ENCODE measurements at regions not wholly inside any gene's neighbourhood (a gene's known extent, or its start where the extent isn't known, plus 50 kb on each side); places are given as distances from the start of the nearest gene placed in this dataset.

DNA sequence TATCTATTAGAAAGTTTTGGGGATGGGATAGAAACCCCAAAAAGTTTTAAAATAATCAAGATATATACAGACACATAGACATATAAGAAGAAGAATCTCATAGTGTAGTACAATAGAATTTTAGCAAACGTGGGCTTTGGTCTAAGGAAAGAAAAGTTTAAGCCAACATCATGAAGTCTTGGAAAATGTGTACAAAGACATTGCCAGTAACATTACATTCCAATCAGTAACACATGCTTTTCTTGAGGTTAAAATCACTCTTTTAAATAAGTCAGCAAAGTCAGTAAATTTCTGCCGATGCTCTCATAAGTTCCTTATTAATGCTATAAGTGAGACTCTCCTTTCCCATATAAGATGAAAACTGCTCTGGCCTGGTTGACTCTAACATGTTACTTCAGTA, 201.1 kb upstream of the LRIG3 start (continued):
- TF ChIP-seq, protein P1, sequence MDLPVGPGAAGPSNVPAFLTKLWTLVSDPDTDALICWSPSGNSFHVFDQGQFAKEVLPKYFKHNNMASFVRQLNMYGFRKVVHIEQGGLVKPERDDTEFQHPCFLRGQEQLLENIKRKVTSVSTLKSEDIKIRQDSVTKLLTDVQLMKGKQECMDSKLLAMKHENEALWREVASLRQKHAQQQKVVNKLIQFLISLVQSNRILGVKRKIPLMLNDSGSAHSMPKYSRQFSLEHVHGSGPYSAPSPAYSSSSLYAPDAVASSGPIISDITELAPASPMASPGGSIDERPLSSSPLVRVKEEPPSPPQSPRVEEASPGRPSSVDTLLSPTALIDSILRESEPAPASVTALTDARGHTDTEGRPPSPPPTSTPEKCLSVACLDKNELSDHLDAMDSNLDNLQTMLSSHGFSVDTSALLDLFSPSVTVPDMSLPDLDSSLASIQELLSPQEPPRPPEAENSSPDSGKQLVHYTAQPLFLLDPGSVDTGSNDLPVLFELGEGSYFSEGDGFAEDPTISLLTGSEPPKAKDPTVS (IDR thresholded peaks at IDR 0.05; ENCODE audit: low read depth, low read length) = no peak
- no peak for TF ChIP-seq SPI1 (IDR thresholded peaks at IDR 0.05; ENCODE audit: borderline replicate concordance, insufficient read depth, low read depth, low read length)
- TF ChIP-seq SMARCA5 (IDR thresholded peaks at IDR 0.05) = no peak

DNA sequence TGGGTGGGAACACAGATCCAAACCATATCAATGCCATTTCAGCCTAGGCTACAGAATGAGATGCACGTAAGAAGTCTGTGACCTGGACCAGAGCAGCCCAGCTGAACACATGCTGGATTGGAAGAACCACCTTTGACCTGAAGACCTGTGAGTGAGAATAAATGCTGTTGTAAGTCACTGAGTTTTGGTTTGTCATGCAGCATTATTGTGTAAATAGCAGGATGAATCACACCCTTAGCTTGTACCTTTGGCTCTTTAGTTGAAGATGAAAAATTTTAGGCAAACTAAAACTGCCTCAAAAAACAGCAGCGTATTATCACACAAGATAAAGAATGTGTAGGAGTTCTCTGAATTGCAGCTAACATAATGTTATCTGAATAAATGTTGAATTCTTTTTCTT, 199.4 kb upstream of the LRIG3 start:
- no peaks in the 10 kb centered on the region for H3K36me3 ChIP-seq (ENCODE audit: control insufficient read depth in 2 of 2, insufficient read depth in 2 of 2, low read length in 1 of 2)
- no peak overlapping the region for H3K27ac ChIP-seq (ENCODE audit: control insufficient read depth, insufficient read depth)
- no peak overlapping the region for H2AFZ ChIP-seq (ENCODE audit: control insufficient read depth, low read depth, low read length)
- 41% methylated on average over 2 of the region's 2 CpGs for WGBS (ENCODE audit: insufficient coverage, insufficient replicate concordance, low lambda C conversion rate, missing lambda C conversion rate)
- CTCF ChIA-PET = no interaction called here
- no peak for ATAC-seq
- no peaks in the 10 kb centered on the region for H3K27me3 ChIP-seq (replicated peaks in 1 of 2; ENCODE audit: control insufficient read depth in 2 of 2, insufficient read depth in 2 of 2, low read length in 1 of 2)
- SMC1A ChIA-PET (ENCODE audit: uncharacterized antibody, unreplicated experiment) = no interaction called here
- in situ Hi-C loops (cut with MboI) = no loop called here
- POLR2A ChIA-PET = no interaction called here
- RAD21 ChIA-PET (ENCODE audit: unreplicated experiment) = no interaction called here
- no peaks in the 10 kb centered on the region for H4K20me1 ChIP-seq (ENCODE audit: control insufficient read depth, insufficient read depth)
- H3K4me3 ChIP-seq = no peak overlapping the region
- intact Hi-C loops (cut with micrococcal nuclease; ENCODE audit: unreplicated experiment) = no loop called here
- H3K9me3 ChIP-seq (replicated peaks; ENCODE audit: control insufficient read depth, insufficient read depth, low read length) = no peaks in the 10 kb centered on the region
- no peak for FAIRE-seq
- no TSS peak for BruUV-seq (replicated peaks)
- no peaks in the 10 kb centered on the region for H3K4me1 ChIP-seq (ENCODE audit: control insufficient read depth, insufficient read depth, low read length)
- DNase-seq (ENCODE audit: low read depth, low spot score) = no peak
- no peak overlapping the region for H3K4me2 ChIP-seq (ENCODE audit: control insufficient read depth, insufficient read depth)
- H3K9ac ChIP-seq (ENCODE audit: control insufficient read depth, insufficient read depth, low read length) = no peak overlapping the region
- no peaks in the 10 kb centered on the region for H3K79me2 ChIP-seq (ENCODE audit: control insufficient read depth, insufficient read depth, low read length)
- TF ChIP-seq RELA (IDR thresholded peaks at IDR 0.05; ENCODE audit: borderline replicate concordance, partially characterized antibody) (no peak), FOS (IDR thresholded peaks at IDR 0.05; ENCODE audit: borderline replicate concordance, extremely low read depth, insufficient read length) (no peak), PBX3 (IDR thresholded peaks at IDR 0.05; ENCODE audit: insufficient replicate concordance, low read depth, low read length) (no peak), ZBED1 (IDR thresholded peaks at IDR 0.05; ENCODE audit: borderline replicate concordance) (no peak), MXI1 (IDR thresholded peaks at IDR 0.05; ENCODE audit: low read depth, low read length) (no peak), CHD1 (IDR thresholded peaks at IDR 0.05; ENCODE audit: low read depth, low read length) (no peak), RUNX3 (IDR thresholded peaks at IDR 0.05; ENCODE audit: low read length) (no peak), IRF4 (IDR thresholded peaks at IDR 0.05; ENCODE audit: low read depth, low read length) (no peak), MYB (IDR thresholded peaks at IDR 0.05; ENCODE audit: borderline replicate concordance, low read depth, low read length) (no peak), CBX5 (IDR thresholded peaks at IDR 0.05; ENCODE audit: low read depth) (no peak), CTCF (IDR thresholded peaks at IDR 0.05 in 2 of 3, conservative IDR thresholded peaks at IDR 0.05 in 1 of 3; ENCODE audit: control insufficient read depth in 2 of 3, extremely low read depth in 1 of 3, insufficient read depth in 1 of 3, low read depth in 3 of 3, low read length in 3 of 3) (no peak), ATF2 (IDR thresholded peaks at IDR 0.05; ENCODE audit: low read length) (no peak), BCL11A (IDR thresholded peaks at IDR 0.05; ENCODE audit: low read depth, low read length) (no peak), ZNF384 (IDR thresholded peaks at IDR 0.05; ENCODE audit: borderline replicate concordance, low read depth, low read length) (no peak), ZNF207 (IDR thresholded peaks at IDR 0.05; ENCODE audit: borderline replicate concordance) (no peak), NR2C1 (IDR thresholded peaks at IDR 0.05) (no peak), EGR1 (IDR thresholded peaks at IDR 0.05; ENCODE audit: borderline replicate concordance in 1 of 2, low read depth in 2 of 2, low read length in 2 of 2) (no peak)

Measured in GM12878 (cell line).